ENCODE measurements at regions not wholly inside any gene's neighbourhood (a gene's known extent, or its start where the extent isn't known, plus 50 kb on each side); places are given as distances from the start of the nearest gene placed in this dataset.
"Not testable (repeated sequence)": the region's sequence is repeated elsewhere in the genome, so short reads cannot be mapped to it uniquely, and the experiment has no call there.

GRCh38 chr9:13797701-13798100 is 516.2 kb downstream of the NFIB start:
- not testable (repeated sequence) for H3K14ac ChIP-seq (ENCODE audit: low read length in 2 of 2); H3K79me1 ChIP-seq (replicated peaks; ENCODE audit: low read length, poor library complexity, severe bottlenecking); H3K18ac ChIP-seq (ENCODE audit: low read depth in 1 of 2, low read length in 2 of 2); H2BK5ac ChIP-seq (ENCODE audit: low read depth, low read length, poor library complexity, severe bottlenecking); H2AK5ac ChIP-seq (ENCODE audit: low read length, severe bottlenecking); H3K27me3 ChIP-seq (ENCODE audit: control insufficient read depth in 1 of 2, insufficient read depth in 1 of 2, low read length in 2 of 2); H2AFZ ChIP-seq (ENCODE audit: low read depth, low read length); H3K4me3 ChIP-seq (ENCODE audit: insufficient read depth in 1 of 2, low read depth in 1 of 2, low read length in 2 of 2); H2BK15ac ChIP-seq (ENCODE audit: low read depth, poor library complexity, severe bottlenecking); H3K36me3 ChIP-seq (ENCODE audit: control insufficient read depth in 1 of 2, insufficient read depth in 2 of 2, low read depth in 1 of 2, low read length in 2 of 2); H4K91ac ChIP-seq (ENCODE audit: low read length); H2BK120ac ChIP-seq (ENCODE audit: low read depth, low read length); H3K9ac ChIP-seq (ENCODE audit: low read length); H4K8ac ChIP-seq (ENCODE audit: low read length); H3K23ac ChIP-seq (ENCODE audit: low read length in 2 of 2); H3K27ac ChIP-seq (ENCODE audit: low read length, poor library complexity, severe bottlenecking); H3K4me1 ChIP-seq (ENCODE audit: control insufficient read depth, insufficient read depth, low read depth, low read length); H3K4me2 ChIP-seq (ENCODE audit: low read length, poor library complexity, severe bottlenecking); H2BK12ac ChIP-seq (ENCODE audit: low read length in 2 of 2); H3K9me3 ChIP-seq (ENCODE audit: control insufficient read depth, low read length); H3K4ac ChIP-seq (ENCODE audit: low read depth in 1 of 2, low read length in 2 of 2); DNase-seq
- WGBS: 93% methylated on average over 1 of the region's 2 CpGs

- 71% methylated on average over 4 of the region's 4 CpGs for WGBS
- Histone ChIP-seq H3K9ac (ENCODE audit: low read length) (no peak overlapping the region), H2BK5ac (ENCODE audit: low read depth, low read length, poor library complexity, severe bottlenecking) (no peak overlapping the region), H3K4ac (ENCODE audit: low read depth in 1 of 2, low read length in 2 of 2) (no peak overlapping the region), H3K27ac (ENCODE audit: low read length, poor library complexity, severe bottlenecking) (no peak overlapping the region), H3K79me1 (replicated peaks; ENCODE audit: low read length, poor library complexity, severe bottlenecking) (no peaks in the 10 kb centered on the region), H2BK15ac (ENCODE audit: low read depth, poor library complexity, severe bottlenecking) (no peak overlapping the region), H2BK120ac (ENCODE audit: low read depth, low read length) (no peak overlapping the region), H3K4me3 (ENCODE audit: insufficient read depth in 1 of 2, low read depth in 1 of 2, low read length in 2 of 2) (no peak overlapping the region), H3K18ac (ENCODE audit: low read depth in 1 of 2, low read length in 2 of 2) (no peak overlapping the region), H2AFZ (ENCODE audit: low read depth, low read length) (no peak overlapping the region), H3K36me3 (ENCODE audit: control insufficient read depth in 1 of 2, insufficient read depth in 2 of 2, low read depth in 1 of 2, low read length in 2 of 2) (no peaks in the 10 kb centered on the region), H4K91ac (ENCODE audit: low read length) (no peak overlapping the region), H4K8ac (ENCODE audit: low read length) (no peak overlapping the region), H2BK12ac (ENCODE audit: low read length in 2 of 2) (no peak overlapping the region), H2AK5ac (ENCODE audit: low read length, severe bottlenecking) (no peak overlapping the region), H3K4me2 (ENCODE audit: low read length, poor library complexity, severe bottlenecking) (no peak overlapping the region), H3K4me1 (ENCODE audit: control insufficient read depth, insufficient read depth, low read depth, low read length) (no peaks in the 10 kb centered on the region), H3K14ac (ENCODE audit: low read length in 2 of 2) (no peak overlapping the region), H3K9me3 (ENCODE audit: control insufficient read depth, low read length) (peaks cover 6% of the 10 kb centered on the region), H3K27me3 (ENCODE audit: control insufficient read depth in 1 of 2, insufficient read depth in 1 of 2, low read length in 2 of 2) (no peaks in the 10 kb centered on the region), H3K23ac (ENCODE audit: low read length in 2 of 2) (no peak overlapping the region)
- no peak for DNase-seq
These were observed 512.3 kb upstream of the MPDZ start for GRCh38 chr9:13791816-13792215.

- Histone ChIP-seq H2BK5ac (ENCODE audit: low read depth, low read length, poor library complexity, severe bottlenecking) (no peak overlapping the region), H2BK15ac (ENCODE audit: low read depth, poor library complexity, severe bottlenecking) (no peak overlapping the region), H3K23ac (ENCODE audit: low read length in 2 of 2) (no peak overlapping the region), H3K9ac (ENCODE audit: low read length) (no peak overlapping the region), H3K27me3 (ENCODE audit: control insufficient read depth in 1 of 2, insufficient read depth in 1 of 2, low read length in 2 of 2) (no peaks in the 10 kb centered on the region), H3K36me3 (ENCODE audit: control insufficient read depth in 1 of 2, insufficient read depth in 2 of 2, low read depth in 1 of 2, low read length in 2 of 2) (no peaks in the 10 kb centered on the region), H4K91ac (ENCODE audit: low read length) (no peak overlapping the region), H3K4me2 (ENCODE audit: low read length, poor library complexity, severe bottlenecking) (no peak overlapping the region), H3K27ac (ENCODE audit: low read length, poor library complexity, severe bottlenecking) (no peak overlapping the region), H3K79me1 (replicated peaks; ENCODE audit: low read length, poor library complexity, severe bottlenecking) (no peaks in the 10 kb centered on the region), H3K18ac (ENCODE audit: low read depth in 1 of 2, low read length in 2 of 2) (no peak overlapping the region), H3K14ac (ENCODE audit: low read length in 2 of 2) (no peak overlapping the region), H4K8ac (ENCODE audit: low read length) (no peak overlapping the region), H3K4me1 (ENCODE audit: control insufficient read depth, insufficient read depth, low read depth, low read length) (no peaks in the 10 kb centered on the region), H3K4me3 (ENCODE audit: insufficient read depth in 1 of 2, low read depth in 1 of 2, low read length in 2 of 2) (no peak overlapping the region), H2BK12ac (ENCODE audit: low read length in 2 of 2) (no peak overlapping the region), H3K9me3 (ENCODE audit: control insufficient read depth, low read length) (peaks cover 6% of the 10 kb centered on the region), H2BK120ac (ENCODE audit: low read depth, low read length) (no peak overlapping the region), H3K4ac (ENCODE audit: low read depth in 1 of 2, low read length in 2 of 2) (no peak overlapping the region), H2AFZ (ENCODE audit: low read depth, low read length) (no peak overlapping the region), H2AK5ac (ENCODE audit: low read length, severe bottlenecking) (no peak overlapping the region)
- 75% methylated on average over 2 of the region's 2 CpGs for WGBS
- DNase-seq: no peak
These were observed 510.6 kb upstream of the MPDZ start for GRCh38 chr9:13790055-13790454.

GRCh38 chr9:13787234-13787833 is 507.8 kb upstream of the MPDZ start:
- Histone ChIP-seq H2BK120ac (ENCODE audit: low read depth, low read length) (no peak overlapping the region), H3K14ac (ENCODE audit: low read length in 2 of 2) (no peak overlapping the region), H3K79me1 (replicated peaks; ENCODE audit: low read length, poor library complexity, severe bottlenecking) (no peaks in the 10 kb centered on the region), H2BK12ac (ENCODE audit: low read length in 2 of 2) (no peak overlapping the region), H3K23ac (ENCODE audit: low read length in 2 of 2) (no peak overlapping the region), H3K9ac (ENCODE audit: low read length) (peak overlapping the region; percentile 71), H3K18ac (ENCODE audit: low read depth in 1 of 2, low read length in 2 of 2) (no peak overlapping the region), H2AFZ (ENCODE audit: low read depth, low read length) (no peak overlapping the region), H3K4me1 (ENCODE audit: control insufficient read depth, insufficient read depth, low read depth, low read length) (no peaks in the 10 kb centered on the region), H3K4me3 (ENCODE audit: insufficient read depth in 1 of 2, low read depth in 1 of 2, low read length in 2 of 2) (peak overlapping the region in 1 of 2 experiments; percentile 46), H3K4ac (ENCODE audit: low read depth in 1 of 2, low read length in 2 of 2) (no peak overlapping the region), H2AK5ac (ENCODE audit: low read length, severe bottlenecking) (no peak overlapping the region), H2BK5ac (ENCODE audit: low read depth, low read length, poor library complexity, severe bottlenecking) (no peak overlapping the region), H4K91ac (ENCODE audit: low read length) (no peak overlapping the region), H3K4me2 (ENCODE audit: low read length, poor library complexity, severe bottlenecking) (no peak overlapping the region), H2BK15ac (ENCODE audit: low read depth, poor library complexity, severe bottlenecking) (no peak overlapping the region), H3K27ac (ENCODE audit: low read length, poor library complexity, severe bottlenecking) (no peak overlapping the region), H3K36me3 (ENCODE audit: control insufficient read depth in 1 of 2, insufficient read depth in 2 of 2, low read depth in 1 of 2, low read length in 2 of 2) (no peaks in the 10 kb centered on the region), H4K8ac (ENCODE audit: low read length) (no peak overlapping the region), H3K9me3 (ENCODE audit: control insufficient read depth, low read length) (no peaks in the 10 kb centered on the region), H3K27me3 (ENCODE audit: control insufficient read depth in 1 of 2, insufficient read depth in 1 of 2, low read length in 2 of 2) (no peaks in the 10 kb centered on the region)
- WGBS: 80% methylated on average over 10 of the region's 10 CpGs
- DNase-seq: no peak
